Retinal pigment epithelial cell (primary cell): ENCODE measurements at regions not wholly inside any gene's neighbourhood (a gene's known extent, or its start where the extent isn't known, plus 50 kb on each side); places are given as distances from the start of the nearest gene placed in this dataset.
A peak's percentile ranks its signal among the peaks of the same experiment; 100 is the strongest.

Source experiments
- DNase-seq: peaks from one replicate; pipeline ENCODE4 v3.0.0-alpha.2; 2010; ENCODE audit warnings: low read depth
- H3K4me3 ChIP-seq: 2 replicates; pipeline ENCODE4 v1.5.1; 2011; ENCODE audit warnings: mild to moderate bottlenecking, low read length, control low read depth, moderate library complexity
- TF ChIP-seq, protein P1 (sequence below): conservative IDR thresholded peaks from 2 replicates; pipeline ENCODE4 v1.5.1; 2011; ENCODE audit warnings: low read depth, low read length, control low read depth, inconsistent platforms

DNA sequence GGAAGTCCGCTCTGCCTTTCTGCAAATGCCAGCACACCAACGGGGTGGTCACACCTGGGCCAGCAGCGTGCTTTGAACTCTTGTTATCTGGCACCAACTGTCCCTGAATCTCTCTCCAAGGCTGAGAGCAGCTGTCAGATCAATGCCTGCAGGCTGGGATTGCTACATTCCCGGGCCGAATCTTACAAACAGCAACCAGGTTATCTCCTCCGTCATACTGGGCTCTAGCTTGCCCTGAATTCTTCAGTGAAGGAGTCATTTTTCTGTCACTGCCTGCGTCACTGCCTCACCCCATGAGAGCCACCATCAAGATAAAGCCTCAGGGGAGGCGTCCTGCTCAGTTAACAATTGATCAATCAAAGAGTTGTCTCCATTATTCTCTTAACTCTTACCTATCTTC lies 329.4 kb upstream of the PPARGC1A start:
- H3K4me3 ChIP-seq: no peak overlapping the region
- TF ChIP-seq, protein P1, sequence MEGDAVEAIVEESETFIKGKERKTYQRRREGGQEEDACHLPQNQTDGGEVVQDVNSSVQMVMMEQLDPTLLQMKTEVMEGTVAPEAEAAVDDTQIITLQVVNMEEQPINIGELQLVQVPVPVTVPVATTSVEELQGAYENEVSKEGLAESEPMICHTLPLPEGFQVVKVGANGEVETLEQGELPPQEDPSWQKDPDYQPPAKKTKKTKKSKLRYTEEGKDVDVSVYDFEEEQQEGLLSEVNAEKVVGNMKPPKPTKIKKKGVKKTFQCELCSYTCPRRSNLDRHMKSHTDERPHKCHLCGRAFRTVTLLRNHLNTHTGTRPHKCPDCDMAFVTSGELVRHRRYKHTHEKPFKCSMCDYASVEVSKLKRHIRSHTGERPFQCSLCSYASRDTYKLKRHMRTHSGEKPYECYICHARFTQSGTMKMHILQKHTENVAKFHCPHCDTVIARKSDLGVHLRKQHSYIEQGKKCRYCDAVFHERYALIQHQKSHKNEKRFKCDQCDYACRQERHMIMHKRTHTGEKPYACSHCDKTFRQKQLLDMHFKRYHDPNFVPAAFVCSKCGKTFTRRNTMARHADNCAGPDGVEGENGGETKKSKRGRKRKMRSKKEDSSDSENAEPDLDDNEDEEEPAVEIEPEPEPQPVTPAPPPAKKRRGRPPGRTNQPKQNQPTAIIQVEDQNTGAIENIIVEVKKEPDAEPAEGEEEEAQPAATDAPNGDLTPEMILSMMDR: no peak
- DNase-seq: no peak

DNA sequence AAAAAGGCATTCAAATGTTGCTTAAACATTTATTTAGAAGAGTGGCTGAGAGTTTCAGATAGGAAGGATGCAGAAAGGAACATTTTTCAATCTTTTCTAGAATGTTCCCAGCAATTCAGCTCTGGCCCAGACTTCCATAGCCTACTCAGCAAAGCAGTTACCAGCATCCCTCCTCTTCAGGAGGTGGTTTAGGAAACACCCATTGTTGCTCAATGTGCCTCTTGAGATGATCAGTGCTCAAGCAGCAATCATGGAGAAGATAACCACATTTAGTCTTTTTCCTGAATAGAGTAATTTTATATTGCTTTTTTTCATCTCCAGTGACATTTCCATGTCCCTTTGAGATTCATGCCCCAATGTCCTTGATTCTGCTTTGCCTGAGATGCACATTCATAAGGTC lies 328.7 kb upstream of the PPARGC1A start:
- no peak for DNase-seq
- H3K4me3 ChIP-seq: no peak overlapping the region
- TF ChIP-seq, protein P1: no peak

DNA sequence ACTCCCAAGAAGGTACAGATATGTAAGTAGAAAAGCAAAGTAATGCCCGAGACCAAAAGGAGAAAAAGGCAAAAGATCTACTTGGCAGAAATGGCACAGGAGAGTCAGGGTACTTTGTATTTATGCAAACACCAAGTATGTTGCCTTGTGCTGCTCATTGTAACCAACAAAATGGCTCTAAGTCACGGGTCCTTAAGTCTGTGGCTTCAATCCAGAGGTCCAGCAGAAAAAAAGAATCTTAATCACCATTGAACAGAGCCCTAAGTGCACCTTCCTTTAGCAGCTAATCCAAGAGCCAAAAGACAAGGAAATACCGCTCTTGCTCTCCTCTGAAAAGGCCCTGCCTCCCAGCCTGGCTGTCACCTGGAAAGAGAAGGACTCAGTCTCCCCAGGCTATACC lies 324.9 kb upstream of the PPARGC1A start:
- H3K4me3 ChIP-seq: no peak overlapping the region
- DNase-seq: no peak
- TF ChIP-seq, protein P1: no peak

DNA sequence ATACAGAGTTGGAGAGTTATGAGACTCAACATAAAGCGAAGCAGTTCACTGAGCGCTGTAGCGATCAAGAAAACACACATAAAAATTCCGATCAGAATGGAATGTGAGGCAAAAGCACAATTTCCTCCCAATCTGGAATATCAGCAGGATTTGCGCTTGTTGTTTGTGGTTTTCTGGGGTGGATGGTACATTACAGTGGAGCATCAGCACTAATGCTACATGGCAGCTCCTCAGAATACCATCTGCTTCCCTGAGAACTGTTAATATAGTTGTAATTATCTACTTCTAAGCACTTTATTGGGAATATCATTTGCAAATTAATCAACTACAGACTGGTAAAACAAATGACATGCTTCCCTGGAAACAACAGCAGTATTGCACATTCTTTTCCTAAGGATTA lies 324.1 kb upstream of the PPARGC1A start:
- no peak for DNase-seq
- TF ChIP-seq, protein P1: no peak
- no peak overlapping the region for H3K4me3 ChIP-seq

DNA sequence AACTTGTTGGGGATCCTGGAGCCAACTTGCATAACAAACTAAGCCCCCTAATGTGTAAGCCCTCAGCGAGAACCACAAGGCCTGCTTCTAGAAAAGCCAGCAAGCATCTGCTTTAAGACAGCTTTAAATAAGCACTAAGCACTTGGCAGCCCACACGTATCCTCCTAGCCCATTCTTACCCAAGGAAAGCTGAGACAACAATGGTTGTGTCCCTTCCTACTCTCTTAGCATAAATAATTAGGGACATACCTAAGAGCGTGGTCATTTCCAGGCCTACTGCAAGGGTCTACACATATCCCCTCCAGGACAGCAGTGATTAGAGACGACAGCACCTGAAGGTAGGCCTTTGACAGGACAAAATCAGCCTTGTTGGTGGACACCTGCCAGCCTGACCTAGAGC lies 322.8 kb upstream of the PPARGC1A start:
- TF ChIP-seq, protein P1: no peak
- no peak for DNase-seq
- H3K4me3 ChIP-seq: no peak overlapping the region

DNA sequence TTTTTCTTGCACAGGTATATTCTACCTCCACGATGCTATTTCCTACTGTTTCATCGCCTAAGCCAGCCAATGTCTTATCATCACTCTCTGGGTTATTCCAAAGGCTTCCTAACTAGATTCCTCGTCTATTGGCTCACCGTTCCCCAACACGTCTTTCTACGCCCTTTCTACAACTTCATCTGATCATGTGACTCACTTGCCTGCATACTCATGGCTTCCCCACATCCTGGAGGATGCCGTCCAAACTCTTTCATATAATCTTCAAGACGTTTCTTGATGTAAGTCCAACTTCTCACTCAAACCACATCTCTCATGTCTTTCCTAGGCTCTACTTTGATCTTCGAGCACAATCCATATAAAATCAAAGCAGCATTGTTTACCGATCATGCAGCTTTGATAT lies 322.0 kb upstream of the PPARGC1A start:
- TF ChIP-seq, protein P1: no peak
- no peak overlapping the region for H3K4me3 ChIP-seq
- DNase-seq: no peak

DNA sequence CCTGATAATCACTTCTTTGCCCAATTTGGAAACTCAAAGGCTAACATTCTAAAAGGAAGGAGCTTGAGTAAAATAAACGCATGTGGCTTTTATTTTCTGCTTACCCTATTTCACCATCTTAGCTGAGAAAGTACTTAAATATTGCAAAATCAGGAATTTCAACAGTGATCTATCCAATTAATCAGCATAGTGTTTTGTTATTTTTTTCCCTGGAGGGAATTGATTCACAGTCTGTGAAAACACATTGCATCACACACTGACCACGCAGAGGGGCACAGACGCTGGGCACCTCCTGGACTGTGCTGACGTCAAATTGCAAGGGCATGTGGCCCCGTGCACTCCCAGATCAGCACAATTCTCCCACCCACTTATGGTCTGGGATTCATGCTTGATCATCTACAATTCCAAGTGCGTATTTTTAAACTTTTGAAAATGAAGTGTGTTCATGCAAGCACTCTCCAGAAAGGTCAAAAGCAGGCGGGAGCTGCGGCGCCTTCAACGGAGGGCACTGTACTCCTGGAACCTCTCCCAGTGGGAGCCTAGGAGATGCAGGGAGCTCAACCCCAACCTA lies 320.6 kb upstream of the PPARGC1A start:
- TF ChIP-seq, protein P1: no peak
- peak; percentile 43 for DNase-seq
- no peak overlapping the region for H3K4me3 ChIP-seq
